ENCODE measurements at regions not wholly inside any gene's neighbourhood (a gene's known extent, or its start where the extent isn't known, plus 50 kb on each side); places are given as distances from the start of the nearest gene placed in this dataset.

- no peak for TF ChIP-seq CTCF (IDR thresholded peaks at IDR 0.05)
- TF ChIP-seq POLR2A (IDR thresholded peaks at IDR 0.05): no peak
- no peak for TF ChIP-seq EP300 (IDR thresholded peaks at IDR 0.05)
Measured at GRCh38 chr7:28355635-28356319, 56.5 kb upstream of the CREB5 start.
